Neural cell (in vitro differentiated cells): ENCODE measurements at regions not wholly inside any gene's neighbourhood (a gene's known extent, or its start where the extent isn't known, plus 50 kb on each side); places are given as distances from the start of the nearest gene placed in this dataset.

Source experiments
- H2AFZ ChIP-seq: fragments of 200-600, 300-800 bp; sonication (generic), shearing (Covaris generic); 2 replicates; pipeline ENCODE4 v1.6.0; 2014; ENCODE audit warnings: low read depth, mild to moderate bottlenecking, antibody characterized with exemption, low read length, moderate library complexity
- H3F3A ChIP-seq: fragments of 200-600 bp; shearing (Covaris generic); 2 replicates; pipeline ENCODE4 v1.6.1; 2016; ENCODE audit warnings: mild to moderate bottlenecking, moderate library complexity, mixed read lengths, antibody characterized with exemption, low read length; ENCODE audit not compliant: insufficient read depth, poor library complexity, severe bottlenecking
- H3K27ac ChIP-seq: fragments of 200-600, 300-800 bp; sonication (generic), shearing (Covaris generic); 2 replicates; pipeline ENCODE4 v1.5.1; 2014; ENCODE audit warnings: mild to moderate bottlenecking, low read length, moderate library complexity
- H3K27me3 ChIP-seq: fragments of 300-800, 200-600 bp; sonication (generic), shearing (Covaris generic); 2 replicates; pipeline ENCODE4 v1.6.0; 2014; ENCODE audit warnings: mild to moderate bottlenecking, low read depth, low read length, moderate library complexity; ENCODE audit not compliant: insufficient read depth
- H3K36me3 ChIP-seq: fragments of 300-800, 200-600 bp; sonication (generic), shearing (Covaris generic); 2 replicates; pipeline ENCODE4 v1.5.1; 2014; ENCODE audit warnings: mild to moderate bottlenecking, antibody characterized with exemption, low read length, moderate library complexity; ENCODE audit not compliant: insufficient read depth
- H3K4me2 ChIP-seq: fragments of 300-800, 200-600 bp; sonication (generic), shearing (Covaris generic); 2 replicates; pipeline ENCODE4 v1.6.0; 2014; ENCODE audit warnings: mild to moderate bottlenecking, low read length
- H3K4me3 ChIP-seq: fragments of 300-800, 200-600 bp; sonication (generic), shearing (Covaris generic); 2 replicates; pipeline ENCODE4 v1.5.1; 2014; ENCODE audit warnings: mild to moderate bottlenecking, low read length, moderate library complexity
- H3K79me2 ChIP-seq: fragments of 200-600 bp; shearing (Covaris generic); replicated peaks from 2 replicates; pipeline ENCODE4 v1.6.0; 2014; ENCODE audit warnings: mild to moderate bottlenecking, low read length, moderate library complexity; ENCODE audit not compliant: insufficient read depth
- H3K9ac ChIP-seq: fragments of 300-800, 200-600 bp; sonication (generic), shearing (Covaris generic); 2 replicates; pipeline ENCODE4 v1.6.1; 2016; ENCODE audit warnings: mild to moderate bottlenecking, low read length, mixed read lengths
- H3K9me2 ChIP-seq: fragments of 200-600 bp; shearing (Covaris generic); 2 replicates; pipeline ENCODE4 v1.6.1; 2016; ENCODE audit warnings: mild to moderate bottlenecking, low read length, mixed read lengths; ENCODE audit not compliant: insufficient read depth
- H3K9me3 ChIP-seq: fragments of 200-600, 300-800 bp; sonication (generic), shearing (Covaris generic); 2 replicates; pipeline ENCODE4 v1.6.1; 2016; ENCODE audit warnings: mild to moderate bottlenecking, mixed run types, low read length, moderate library complexity, mixed read lengths
- H4K20me1 ChIP-seq: fragments of 200-600 bp; shearing (Covaris generic); 2 replicates; pipeline ENCODE4 v1.6.1; 2016; ENCODE audit warnings: mild to moderate bottlenecking, mixed run types; ENCODE audit not compliant: insufficient read depth
- EP300 ChIP-seq: fragments of 450-650 bp; conservative IDR thresholded peaks from 2 replicates; pipeline ENCODE4 v1.6.1; 2014; ENCODE audit warnings: antibody characterized with exemption, mild to moderate bottlenecking, moderate library complexity; ENCODE audit not compliant: poor library complexity, severe bottlenecking
- EZH2 ChIP-seq: fragments of 200-600, 300-800 bp; shearing (Covaris generic), sonication (generic); IDR thresholded peaks from 2 replicates; pipeline ENCODE4 v1.6.1; 2014; ENCODE audit warnings: antibody characterized with exemption, low read length, borderline replicate concordance, mild to moderate bottlenecking; ENCODE audit not compliant: insufficient read depth, poor library complexity, severe bottlenecking
- MXI1 ChIP-seq: fragments of 450-650 bp; conservative IDR thresholded peaks from 2 replicates; pipeline ENCODE4 v1.6.1; 2014; ENCODE audit warnings: antibody characterized with exemption, mild to moderate bottlenecking; ENCODE audit not compliant: poor library complexity, severe bottlenecking
- POLR2AphosphoS5 ChIP-seq: IDR thresholded peaks from 2 replicates; pipeline ENCODE4 v1.6.1; 2012
- RAD21 ChIP-seq: fragments of 450-650 bp; conservative IDR thresholded peaks from 2 replicates; pipeline ENCODE4 v1.6.1; 2014; ENCODE audit warnings: antibody characterized with exemption, mild to moderate bottlenecking, moderate library complexity
- SMC3 ChIP-seq: fragments of 450-650 bp; conservative IDR thresholded peaks from 2 replicates; pipeline ENCODE4 v1.6.1; 2014; ENCODE audit warnings: antibody characterized with exemption, mild to moderate bottlenecking, moderate library complexity; ENCODE audit not compliant: poor library complexity
- TAF1 ChIP-seq: IDR thresholded peaks from 2 replicates; pipeline ENCODE4 v1.6.1; 2012; ENCODE audit warnings: low read depth
- TF ChIP-seq, protein P1 (sequence below): IDR thresholded peaks from 2 replicates; pipeline ENCODE4 v1.6.1; 2012; ENCODE audit warnings: borderline replicate concordance
- TF ChIP-seq, protein P2 (sequence below): fragments of 450-650 bp; IDR thresholded peaks from 2 replicates; pipeline ENCODE4 v1.5.1; 2014; ENCODE audit warnings: antibody characterized with exemption, mild to moderate bottlenecking, moderate library complexity; ENCODE audit not compliant: poor library complexity, severe bottlenecking

DNA sequence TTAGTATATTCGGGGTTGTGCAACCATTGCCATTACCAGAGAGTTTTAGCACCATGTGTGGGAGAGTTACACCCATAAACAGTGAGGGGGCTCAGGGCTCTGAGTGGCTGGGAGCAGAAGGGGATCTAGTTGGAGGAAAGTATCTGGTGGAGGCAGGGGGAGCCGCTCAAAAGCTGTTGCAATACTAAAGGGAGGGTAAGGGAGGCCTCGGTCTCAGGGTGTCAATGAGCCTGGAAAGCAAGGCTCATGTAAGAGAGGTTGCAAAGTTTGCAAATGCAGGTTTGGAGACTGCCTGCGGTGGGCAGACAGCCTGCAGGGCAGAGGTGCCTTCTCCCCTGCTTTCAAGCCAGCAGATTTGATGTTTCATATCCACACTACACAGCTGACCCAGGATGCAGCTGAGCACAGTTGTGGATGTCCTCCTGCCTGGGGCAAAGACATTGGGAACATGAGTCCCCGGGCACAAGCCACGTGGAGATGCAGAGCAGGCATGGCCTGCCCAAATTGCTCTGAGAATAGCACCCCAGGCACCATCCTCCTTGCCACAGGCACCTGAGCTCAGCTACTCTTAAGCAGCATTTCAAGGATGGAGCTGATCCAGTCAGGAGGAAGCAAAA is 181.4 kb downstream of the TLE3 start:
- Histone ChIP-seq H2AFZ (no peak overlapping the region), H3F3A (no peaks in the 10 kb centered on the region), H3K27ac (no peak overlapping the region), H3K27me3 (no peaks in the 10 kb centered on the region), H3K9me2 (no peaks in the 10 kb centered on the region), H4K20me1 (no peaks in the 10 kb centered on the region), H3K4me3 (no peak overlapping the region), H3K4me2 (no peak overlapping the region), H3K9ac (no peak overlapping the region), H3K36me3 (no peaks in the 10 kb centered on the region), H3K9me3 (no peaks in the 10 kb centered on the region), H3K79me2 (no peaks in the 10 kb centered on the region)
- TF ChIP-seq POLR2AphosphoS5, result no peak
- TF ChIP-seq, protein P1, sequence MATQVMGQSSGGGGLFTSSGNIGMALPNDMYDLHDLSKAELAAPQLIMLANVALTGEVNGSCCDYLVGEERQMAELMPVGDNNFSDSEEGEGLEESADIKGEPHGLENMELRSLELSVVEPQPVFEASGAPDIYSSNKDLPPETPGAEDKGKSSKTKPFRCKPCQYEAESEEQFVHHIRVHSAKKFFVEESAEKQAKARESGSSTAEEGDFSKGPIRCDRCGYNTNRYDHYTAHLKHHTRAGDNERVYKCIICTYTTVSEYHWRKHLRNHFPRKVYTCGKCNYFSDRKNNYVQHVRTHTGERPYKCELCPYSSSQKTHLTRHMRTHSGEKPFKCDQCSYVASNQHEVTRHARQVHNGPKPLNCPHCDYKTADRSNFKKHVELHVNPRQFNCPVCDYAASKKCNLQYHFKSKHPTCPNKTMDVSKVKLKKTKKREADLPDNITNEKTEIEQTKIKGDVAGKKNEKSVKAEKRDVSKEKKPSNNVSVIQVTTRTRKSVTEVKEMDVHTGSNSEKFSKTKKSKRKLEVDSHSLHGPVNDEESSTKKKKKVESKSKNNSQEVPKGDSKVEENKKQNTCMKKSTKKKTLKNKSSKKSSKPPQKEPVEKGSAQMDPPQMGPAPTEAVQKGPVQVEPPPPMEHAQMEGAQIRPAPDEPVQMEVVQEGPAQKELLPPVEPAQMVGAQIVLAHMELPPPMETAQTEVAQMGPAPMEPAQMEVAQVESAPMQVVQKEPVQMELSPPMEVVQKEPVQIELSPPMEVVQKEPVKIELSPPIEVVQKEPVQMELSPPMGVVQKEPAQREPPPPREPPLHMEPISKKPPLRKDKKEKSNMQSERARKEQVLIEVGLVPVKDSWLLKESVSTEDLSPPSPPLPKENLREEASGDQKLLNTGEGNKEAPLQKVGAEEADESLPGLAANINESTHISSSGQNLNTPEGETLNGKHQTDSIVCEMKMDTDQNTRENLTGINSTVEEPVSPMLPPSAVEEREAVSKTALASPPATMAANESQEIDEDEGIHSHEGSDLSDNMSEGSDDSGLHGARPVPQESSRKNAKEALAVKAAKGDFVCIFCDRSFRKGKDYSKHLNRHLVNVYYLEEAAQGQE, result no peak
- TF ChIP-seq MXI1, result no peak
- no peak for TF ChIP-seq RAD21
- TF ChIP-seq, protein P2, sequence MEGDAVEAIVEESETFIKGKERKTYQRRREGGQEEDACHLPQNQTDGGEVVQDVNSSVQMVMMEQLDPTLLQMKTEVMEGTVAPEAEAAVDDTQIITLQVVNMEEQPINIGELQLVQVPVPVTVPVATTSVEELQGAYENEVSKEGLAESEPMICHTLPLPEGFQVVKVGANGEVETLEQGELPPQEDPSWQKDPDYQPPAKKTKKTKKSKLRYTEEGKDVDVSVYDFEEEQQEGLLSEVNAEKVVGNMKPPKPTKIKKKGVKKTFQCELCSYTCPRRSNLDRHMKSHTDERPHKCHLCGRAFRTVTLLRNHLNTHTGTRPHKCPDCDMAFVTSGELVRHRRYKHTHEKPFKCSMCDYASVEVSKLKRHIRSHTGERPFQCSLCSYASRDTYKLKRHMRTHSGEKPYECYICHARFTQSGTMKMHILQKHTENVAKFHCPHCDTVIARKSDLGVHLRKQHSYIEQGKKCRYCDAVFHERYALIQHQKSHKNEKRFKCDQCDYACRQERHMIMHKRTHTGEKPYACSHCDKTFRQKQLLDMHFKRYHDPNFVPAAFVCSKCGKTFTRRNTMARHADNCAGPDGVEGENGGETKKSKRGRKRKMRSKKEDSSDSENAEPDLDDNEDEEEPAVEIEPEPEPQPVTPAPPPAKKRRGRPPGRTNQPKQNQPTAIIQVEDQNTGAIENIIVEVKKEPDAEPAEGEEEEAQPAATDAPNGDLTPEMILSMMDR, result no peak
- TF ChIP-seq SMC3, result no peak
- TF ChIP-seq EZH2, result no peak
- no peak for TF ChIP-seq TAF1
- TF ChIP-seq EP300, result no peak

DNA sequence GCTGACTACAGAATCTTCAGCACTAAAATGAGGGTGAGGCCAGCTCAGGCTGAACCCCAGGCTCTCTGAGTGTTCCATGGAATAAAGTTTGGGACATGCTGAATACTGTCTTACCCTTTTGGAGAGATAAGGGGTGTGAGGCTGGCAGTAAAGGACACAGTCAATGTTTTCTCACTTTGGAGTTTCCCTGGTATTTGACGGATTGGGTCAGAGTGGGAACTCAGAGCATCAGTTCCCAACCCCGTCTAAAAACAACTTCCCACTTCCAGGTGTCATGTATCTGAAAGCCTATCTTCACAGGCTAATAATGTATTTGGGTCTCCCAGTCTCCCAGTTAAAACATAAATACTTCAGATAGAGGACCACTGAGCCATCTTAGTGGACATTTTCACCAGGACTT is 180.7 kb downstream of the TLE3 start:
- Histone ChIP-seq H3K9ac (no peak overlapping the region), H2AFZ (no peak overlapping the region), H3K27me3 (no peaks in the 10 kb centered on the region), H3K27ac (no peak overlapping the region), H4K20me1 (no peaks in the 10 kb centered on the region), H3F3A (no peaks in the 10 kb centered on the region), H3K9me2 (no peaks in the 10 kb centered on the region), H3K36me3 (no peaks in the 10 kb centered on the region), H3K9me3 (no peaks in the 10 kb centered on the region), H3K79me2 (no peaks in the 10 kb centered on the region), H3K4me2 (no peak overlapping the region), H3K4me3 (no peak overlapping the region)
- TF ChIP-seq, protein P2, result no peak
- no peak for TF ChIP-seq SMC3
- TF ChIP-seq POLR2AphosphoS5, result no peak
- no peak for TF ChIP-seq EZH2
- TF ChIP-seq TAF1, result no peak
- TF ChIP-seq, protein P1, result no peak
- no peak for TF ChIP-seq MXI1
- TF ChIP-seq EP300, result no peak
- TF ChIP-seq RAD21, result no peak
